ENCODE measurements at regions not wholly inside any gene's neighbourhood (a gene's known extent, or its start where the extent isn't known, plus 50 kb on each side); places are given as distances from the start of the nearest gene placed in this dataset.

GRCh38 chr13:81203783-81204182 lies 862.9 kb upstream of the SPRY2 start:
- TF ChIP-seq, protein P1, sequence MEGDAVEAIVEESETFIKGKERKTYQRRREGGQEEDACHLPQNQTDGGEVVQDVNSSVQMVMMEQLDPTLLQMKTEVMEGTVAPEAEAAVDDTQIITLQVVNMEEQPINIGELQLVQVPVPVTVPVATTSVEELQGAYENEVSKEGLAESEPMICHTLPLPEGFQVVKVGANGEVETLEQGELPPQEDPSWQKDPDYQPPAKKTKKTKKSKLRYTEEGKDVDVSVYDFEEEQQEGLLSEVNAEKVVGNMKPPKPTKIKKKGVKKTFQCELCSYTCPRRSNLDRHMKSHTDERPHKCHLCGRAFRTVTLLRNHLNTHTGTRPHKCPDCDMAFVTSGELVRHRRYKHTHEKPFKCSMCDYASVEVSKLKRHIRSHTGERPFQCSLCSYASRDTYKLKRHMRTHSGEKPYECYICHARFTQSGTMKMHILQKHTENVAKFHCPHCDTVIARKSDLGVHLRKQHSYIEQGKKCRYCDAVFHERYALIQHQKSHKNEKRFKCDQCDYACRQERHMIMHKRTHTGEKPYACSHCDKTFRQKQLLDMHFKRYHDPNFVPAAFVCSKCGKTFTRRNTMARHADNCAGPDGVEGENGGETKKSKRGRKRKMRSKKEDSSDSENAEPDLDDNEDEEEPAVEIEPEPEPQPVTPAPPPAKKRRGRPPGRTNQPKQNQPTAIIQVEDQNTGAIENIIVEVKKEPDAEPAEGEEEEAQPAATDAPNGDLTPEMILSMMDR (IDR thresholded peaks at IDR 0.05), result no peak
- TF ChIP-seq POLR2AphosphoS5 (IDR thresholded peaks at IDR 0.05) (no peak), EP300 (IDR thresholded peaks at IDR 0.05) (no peak), POLR2A (IDR thresholded peaks at IDR 0.05) (no peak)

Data from gastroesophageal sphincter (tissue), 3 donors.